ENCODE measurements at regions not wholly inside any gene's neighbourhood (a gene's known extent, or its start where the extent isn't known, plus 50 kb on each side); places are given as distances from the start of the nearest gene placed in this dataset.

GRCh38 chr15:69929905-69930630, 167.6 kb downstream of the TLE3 start:
- Histone ChIP-seq H3K4me3 (no peak overlapping the region), H3K27ac (no peak overlapping the region)
- TF ChIP-seq CTCF (IDR thresholded peaks at IDR 0.05) = no peak
- DNase-seq (ENCODE audit: low spot score) = no peak

- no peak for TF ChIP-seq CTCF (IDR thresholded peaks at IDR 0.05)
- DNase-seq (ENCODE audit: low spot score) = no peak
- Histone ChIP-seq H3K27ac (peak overlapping the region in 1 of 2 donors; percentile 58), H3K4me3 (no peak overlapping the region)
These were observed 167.0 kb downstream of the TLE3 start for GRCh38 chr15:69930754-69931153.

GRCh38 chr15:69931156-69931555, 166.6 kb downstream of the TLE3 start:
- H3K27ac ChIP-seq = peak overlapping the region in 1 of 2 donors; percentile 58
- no peak for TF ChIP-seq CTCF (IDR thresholded peaks at IDR 0.05)
- no peak for DNase-seq (ENCODE audit: low spot score)
- no peak overlapping the region for H3K4me3 ChIP-seq

- no peak for TF ChIP-seq CTCF (IDR thresholded peaks at IDR 0.05)
- Histone ChIP-seq H3K4me3 (no peak overlapping the region), H3K27ac (no peak overlapping the region)
- DNase-seq (ENCODE audit: low spot score) = no peak
These were observed 163.1 kb downstream of the TLE3 start for GRCh38 chr15:69934607-69935006.

- TF ChIP-seq CTCF (IDR thresholded peaks at IDR 0.05) = no peak
- no peak overlapping the region for H3K27ac ChIP-seq
- H3K4me3 ChIP-seq = no peak overlapping the region
- no peak for DNase-seq (ENCODE audit: low spot score)
These were observed 157.9 kb downstream of the TLE3 start for GRCh38 chr15:69939513-69940440.

GRCh38 chr15:69940441-69941300, 157.0 kb downstream of the TLE3 start:
- Histone ChIP-seq H3K4me3 (no peak overlapping the region), H3K27ac (no peak overlapping the region)
- no peak for TF ChIP-seq CTCF (IDR thresholded peaks at IDR 0.05)
- DNase-seq (ENCODE audit: low spot score) = no peak
